Tibial nerve (tissue), 4 donors: ENCODE measurements at regions not wholly inside any gene's neighbourhood (a gene's known extent, or its start where the extent isn't known, plus 50 kb on each side); places are given as distances from the start of the nearest gene placed in this dataset.
"Not testable (repeated sequence)": the region's sequence is repeated elsewhere in the genome, so short reads cannot be mapped to it uniquely, and the experiment has no call there.

Source experiments
- EP300 ChIP-seq, 2 donors: sonication (generic); formaldehyde crosslinking; IDR thresholded peaks; one replicate each; pipeline ENCODE4 v1.6.1; 2017; ENCODE audit warnings: antibody characterized with exemption in 2 of 2, mild to moderate bottlenecking in 1 of 2
- POLR2A ChIP-seq, 2 donors: fragments of 450-650 bp; IDR thresholded peaks; one replicate each; pipeline ENCODE4 v1.6.1; 2017; ENCODE audit warnings: antibody characterized with exemption in 2 of 2, mild to moderate bottlenecking in 2 of 2, moderate library complexity in 2 of 2
- TF ChIP-seq, protein P1 (sequence below), 5 experiments: fragments of 200-600 bp in 3 of 5; fragments of 450-650 bp in 2 of 5; sonication (generic) in 3 of 5; IDR thresholded peaks; one replicate each; pipeline ENCODE4 v1.5.1; 2016 to 2019; ENCODE audit warnings: antibody characterized with exemption in 5 of 5, mild to moderate bottlenecking in 3 of 5, moderate library complexity in 2 of 5

DNA sequence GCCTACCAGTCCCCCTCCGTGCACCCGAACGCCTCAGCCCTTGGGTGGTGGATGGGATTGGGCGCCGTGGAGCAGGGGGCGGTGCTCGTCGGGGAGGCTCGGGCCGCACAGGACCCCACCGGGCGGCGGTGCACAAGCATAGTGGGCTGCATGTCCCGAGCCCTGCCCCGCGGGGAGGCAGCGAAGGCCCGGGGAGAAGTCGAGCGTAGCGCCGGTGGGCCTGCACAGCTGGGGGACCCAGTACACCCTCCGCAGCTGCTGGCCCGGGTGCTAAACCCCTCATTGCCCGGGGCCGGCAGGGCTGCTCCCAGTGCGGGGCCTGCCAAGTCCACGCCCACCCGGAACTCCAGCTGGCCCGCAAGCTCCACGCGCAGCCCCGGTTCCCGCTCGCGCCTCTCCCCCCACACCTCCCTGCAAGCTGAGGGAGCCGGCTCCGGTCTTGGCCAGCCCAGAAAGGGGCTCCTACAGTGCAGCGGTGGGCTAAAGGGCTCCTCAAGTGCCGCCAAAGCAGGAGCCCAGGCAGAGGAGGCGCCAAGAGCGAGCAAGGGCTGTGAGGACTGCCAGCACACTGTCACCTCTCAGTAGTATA is 891.3 kb upstream of the EPHA5 start:
- TF ChIP-seq, protein P1, sequence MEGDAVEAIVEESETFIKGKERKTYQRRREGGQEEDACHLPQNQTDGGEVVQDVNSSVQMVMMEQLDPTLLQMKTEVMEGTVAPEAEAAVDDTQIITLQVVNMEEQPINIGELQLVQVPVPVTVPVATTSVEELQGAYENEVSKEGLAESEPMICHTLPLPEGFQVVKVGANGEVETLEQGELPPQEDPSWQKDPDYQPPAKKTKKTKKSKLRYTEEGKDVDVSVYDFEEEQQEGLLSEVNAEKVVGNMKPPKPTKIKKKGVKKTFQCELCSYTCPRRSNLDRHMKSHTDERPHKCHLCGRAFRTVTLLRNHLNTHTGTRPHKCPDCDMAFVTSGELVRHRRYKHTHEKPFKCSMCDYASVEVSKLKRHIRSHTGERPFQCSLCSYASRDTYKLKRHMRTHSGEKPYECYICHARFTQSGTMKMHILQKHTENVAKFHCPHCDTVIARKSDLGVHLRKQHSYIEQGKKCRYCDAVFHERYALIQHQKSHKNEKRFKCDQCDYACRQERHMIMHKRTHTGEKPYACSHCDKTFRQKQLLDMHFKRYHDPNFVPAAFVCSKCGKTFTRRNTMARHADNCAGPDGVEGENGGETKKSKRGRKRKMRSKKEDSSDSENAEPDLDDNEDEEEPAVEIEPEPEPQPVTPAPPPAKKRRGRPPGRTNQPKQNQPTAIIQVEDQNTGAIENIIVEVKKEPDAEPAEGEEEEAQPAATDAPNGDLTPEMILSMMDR (IDR thresholded peaks at IDR 0.05), result not testable (repeated sequence)
- not testable (repeated sequence) for TF ChIP-seq POLR2A, EP300 (IDR thresholded peaks at IDR 0.05)
